ENCODE measurements at regions not wholly inside any gene's neighbourhood (a gene's known extent, or its start where the extent isn't known, plus 50 kb on each side); places are given as distances from the start of the nearest gene placed in this dataset.

- H3K36me3 Mint-ChIP-seq (ENCODE audit: low read depth), result no peaks in the 10 kb centered on the region
- peaks cover 11% of the 10 kb centered on the region for H3K27me3 Mint-ChIP-seq
- DNase-seq (no peak), ATAC-seq (no peak)
- no peak overlapping the region for H3K27ac Mint-ChIP-seq
- H3K4me1 Mint-ChIP-seq, result no peaks in the 10 kb centered on the region
- H3K4me3 Mint-ChIP-seq, result no peak overlapping the region
- peaks cover 4% of the 10 kb centered on the region for H3K9me3 Mint-ChIP-seq
Observed at GRCh38 chr18:5640939-5641338, 97.1 kb upstream of the EPB41L3 start.

DNA sequence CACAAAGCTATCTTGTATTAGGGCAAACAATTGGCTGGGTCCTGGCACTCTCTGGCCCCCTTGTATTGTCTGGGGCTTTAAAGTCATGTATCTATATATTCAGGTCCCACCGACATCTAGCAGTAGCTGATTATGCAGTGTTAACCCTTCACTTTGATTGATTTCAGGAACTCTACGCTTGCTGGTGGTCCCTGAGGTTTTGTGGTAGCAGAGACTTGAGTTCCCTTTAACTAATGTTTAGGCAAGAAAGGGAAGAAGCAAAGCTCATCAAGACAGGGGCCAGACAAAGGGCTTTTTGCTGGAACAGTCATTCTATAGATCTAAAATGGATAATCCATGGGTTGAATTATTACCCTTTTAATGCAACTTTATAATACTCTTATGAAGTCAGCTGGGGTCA lies 95.3 kb upstream of the EPB41L3 start:
- H3K27ac Mint-ChIP-seq, result no peak overlapping the region
- ATAC-seq (no peak), DNase-seq (no peak)
- no peak overlapping the region for H3K4me3 Mint-ChIP-seq
- peaks cover 18% of the 10 kb centered on the region for H3K27me3 Mint-ChIP-seq
- H3K9me3 Mint-ChIP-seq, result peaks cover 5% of the 10 kb centered on the region
- H3K4me1 Mint-ChIP-seq, result no peaks in the 10 kb centered on the region
- no peaks in the 10 kb centered on the region for H3K36me3 Mint-ChIP-seq (ENCODE audit: low read depth)

DNA sequence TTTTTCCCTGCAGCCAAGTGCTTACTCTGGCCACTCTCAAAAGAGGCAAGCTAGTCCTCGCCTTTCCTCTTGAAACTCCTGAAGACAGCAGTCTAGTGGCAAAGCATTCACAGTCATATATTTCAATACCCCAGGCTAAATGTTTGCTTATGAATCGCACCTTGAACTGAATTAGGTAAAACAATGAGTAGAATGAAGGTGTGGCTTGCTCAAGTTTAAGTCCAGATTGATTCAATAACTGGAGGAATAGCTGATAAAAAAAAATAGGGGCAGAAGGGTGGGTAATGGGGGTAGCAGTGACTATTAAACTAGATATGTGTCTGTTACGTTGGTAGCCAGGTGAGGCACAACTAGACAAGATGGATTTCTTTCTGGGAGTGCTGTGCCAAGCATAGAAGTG lies 88.2 kb upstream of the EPB41L3 start:
- H3K27me3 Mint-ChIP-seq, result peaks cover 40% of the 10 kb centered on the region
- H3K4me3 Mint-ChIP-seq, result no peak overlapping the region
- no peak for ATAC-seq
- H3K9me3 Mint-ChIP-seq, result peaks cover 5% of the 10 kb centered on the region
- no peaks in the 10 kb centered on the region for H3K36me3 Mint-ChIP-seq (ENCODE audit: low read depth)
- peaks cover 2% of the 10 kb centered on the region for H3K4me1 Mint-ChIP-seq
- H3K27ac Mint-ChIP-seq, result no peak overlapping the region
- no peak for DNase-seq

DNA sequence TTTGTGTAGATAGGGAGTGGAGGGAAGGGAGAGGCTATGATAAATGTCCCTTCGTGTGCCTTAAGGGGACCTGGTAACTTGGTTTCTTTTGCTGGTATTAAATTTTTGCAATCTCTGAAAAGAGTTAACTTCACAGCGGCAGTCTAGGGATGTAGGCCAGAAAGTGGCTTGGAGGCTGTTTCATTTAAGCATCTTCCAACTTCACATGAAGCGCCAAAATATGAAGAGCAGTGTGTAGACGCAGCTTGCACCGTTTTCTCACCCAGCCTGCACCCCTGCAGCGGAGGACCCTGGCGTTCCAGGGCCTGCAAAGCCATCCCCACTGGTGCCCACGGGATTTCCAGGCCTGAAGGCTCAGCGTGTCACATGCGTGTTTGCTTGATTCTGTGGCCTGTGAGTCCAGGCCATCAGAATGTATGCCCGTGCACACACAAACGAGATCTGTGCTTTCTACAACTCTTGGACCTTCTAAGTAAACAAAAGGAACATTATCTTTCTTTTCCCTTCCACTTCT lies 87.2 kb upstream of the EPB41L3 start:
- H3K4me1 Mint-ChIP-seq, result peaks cover 2% of the 10 kb centered on the region
- DNase-seq (no peak), ATAC-seq (no peak)
- peaks cover 1% of the 10 kb centered on the region for H3K9me3 Mint-ChIP-seq
- no peak overlapping the region for H3K4me3 Mint-ChIP-seq
- H3K27me3 Mint-ChIP-seq, result peaks cover 37% of the 10 kb centered on the region
- no peak overlapping the region for H3K27ac Mint-ChIP-seq
- H3K36me3 Mint-ChIP-seq (ENCODE audit: low read depth), result no peaks in the 10 kb centered on the region

GRCh38 chr18:5630057-5630899 lies 86.5 kb upstream of the EPB41L3 start:
- H3K4me3 Mint-ChIP-seq, result no peak overlapping the region
- H3K36me3 Mint-ChIP-seq (ENCODE audit: low read depth), result no peaks in the 10 kb centered on the region
- no peaks in the 10 kb centered on the region for H3K9me3 Mint-ChIP-seq
- DNase-seq, result peak; percentile 30
- peaks cover 33% of the 10 kb centered on the region for H3K27me3 Mint-ChIP-seq
- H3K27ac Mint-ChIP-seq, result no peak overlapping the region
- ATAC-seq, result peak; percentile 77
- peaks cover 2% of the 10 kb centered on the region for H3K4me1 Mint-ChIP-seq

DNA sequence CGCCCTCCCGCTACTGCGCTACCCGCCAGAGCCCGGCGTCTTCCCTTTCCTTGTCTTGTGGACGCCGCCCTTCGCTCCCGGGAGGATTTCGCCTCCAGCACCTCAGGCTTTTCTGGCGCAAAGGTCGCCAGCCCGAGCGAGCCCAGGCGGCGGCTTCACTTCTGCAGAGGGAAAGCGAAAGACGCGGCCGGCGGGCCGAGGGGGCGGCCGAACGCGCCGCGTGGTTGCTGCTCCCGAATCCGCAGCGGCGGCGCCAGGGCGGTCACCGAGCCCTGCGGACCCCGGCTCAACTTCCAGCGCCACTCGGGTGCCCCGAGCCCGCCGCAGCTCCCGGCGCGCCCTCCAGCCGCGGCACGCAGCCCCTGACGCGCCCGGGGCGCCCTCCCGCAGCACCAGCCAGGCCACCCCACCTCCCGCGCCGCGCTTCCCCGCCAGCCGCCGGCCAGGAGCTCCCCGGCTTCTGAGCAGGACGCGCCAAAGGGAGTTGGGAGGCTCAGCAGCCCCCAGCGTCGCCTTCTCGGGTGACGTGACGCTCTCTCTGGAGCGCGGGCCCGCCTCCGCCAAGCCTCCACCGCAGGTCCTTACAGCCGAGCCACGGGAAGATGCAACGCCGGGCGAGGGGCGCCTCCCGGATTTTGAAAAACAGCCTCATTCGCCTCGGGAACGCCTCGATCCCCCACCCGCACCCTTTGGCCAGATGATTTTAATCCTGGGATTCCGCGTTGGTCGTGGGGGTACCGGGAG lies 84.9 kb upstream of the EPB41L3 start:
- DNase-seq (peak; percentile 12), ATAC-seq (no peak)
- Mint-ChIP-seq H3K4me1 (peaks cover 2% of the 10 kb centered on the region), H3K27ac (no peak overlapping the region), H3K36me3 (ENCODE audit: low read depth) (no peaks in the 10 kb centered on the region), H3K27me3 (peaks cover 30% of the 10 kb centered on the region), H3K4me3 (peak overlapping the region; percentile 54), H3K9me3 (no peaks in the 10 kb centered on the region)

DNA sequence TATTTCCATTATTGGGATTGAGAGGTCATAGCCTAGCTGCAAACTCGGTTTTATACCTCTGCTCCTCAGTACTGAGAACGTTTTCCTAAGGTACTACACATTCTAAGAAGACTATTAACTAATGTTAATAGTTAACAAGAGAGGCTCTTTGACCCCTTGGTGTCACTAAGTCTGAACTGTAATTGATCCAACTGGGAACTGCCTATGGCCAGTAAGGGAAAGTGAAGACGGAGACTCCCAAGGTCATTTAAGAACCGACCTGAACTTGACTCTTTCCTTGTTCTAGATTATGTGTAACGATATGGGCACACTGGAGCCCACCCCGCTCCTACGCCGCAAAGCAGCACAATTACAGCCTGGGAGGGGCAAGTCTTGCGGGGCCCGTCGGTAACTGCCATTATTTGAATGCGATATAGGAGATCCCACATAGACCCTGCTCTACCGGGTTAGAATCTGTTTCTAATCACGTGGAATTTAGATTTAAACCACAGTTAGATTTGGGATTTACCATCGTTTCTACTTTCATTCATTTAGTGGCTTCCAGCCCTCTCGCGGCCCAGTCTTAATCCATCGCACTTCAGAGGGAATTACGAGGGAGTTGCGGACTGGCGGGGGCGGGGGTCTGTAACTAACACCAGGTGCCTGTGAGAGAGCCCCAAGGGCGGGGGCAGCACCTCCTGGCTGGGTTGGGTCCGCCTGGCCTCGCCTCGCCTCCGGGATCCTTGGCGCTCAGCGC lies 84.1 kb upstream of the EPB41L3 start:
- H3K36me3 Mint-ChIP-seq (ENCODE audit: low read depth), result no peaks in the 10 kb centered on the region
- no peak for DNase-seq

GRCh38 chr18:5626130-5626880 lies 82.5 kb upstream of the EPB41L3 start:
- Mint-ChIP-seq H3K9me3 (no peaks in the 10 kb centered on the region), H3K36me3 (ENCODE audit: low read depth) (no peaks in the 10 kb centered on the region), H3K27ac (no peak overlapping the region), H3K4me3 (no peak overlapping the region), H3K4me1 (peaks cover 1% of the 10 kb centered on the region), H3K27me3 (peaks cover 19% of the 10 kb centered on the region)
- DNase-seq (no peak), ATAC-seq (no peak)

More for the DNA sequence above, 84.1 kb upstream of the EPB41L3 start:
- H3K4me3 Mint-ChIP-seq, result peak overlapping the region; percentile 26
- peaks cover 27% of the 10 kb centered on the region for H3K27me3 Mint-ChIP-seq
- ATAC-seq, result no peak
- H3K27ac Mint-ChIP-seq, result no peak overlapping the region
- no peaks in the 10 kb centered on the region for H3K9me3 Mint-ChIP-seq
- peaks cover 2% of the 10 kb centered on the region for H3K4me1 Mint-ChIP-seq

DNA sequence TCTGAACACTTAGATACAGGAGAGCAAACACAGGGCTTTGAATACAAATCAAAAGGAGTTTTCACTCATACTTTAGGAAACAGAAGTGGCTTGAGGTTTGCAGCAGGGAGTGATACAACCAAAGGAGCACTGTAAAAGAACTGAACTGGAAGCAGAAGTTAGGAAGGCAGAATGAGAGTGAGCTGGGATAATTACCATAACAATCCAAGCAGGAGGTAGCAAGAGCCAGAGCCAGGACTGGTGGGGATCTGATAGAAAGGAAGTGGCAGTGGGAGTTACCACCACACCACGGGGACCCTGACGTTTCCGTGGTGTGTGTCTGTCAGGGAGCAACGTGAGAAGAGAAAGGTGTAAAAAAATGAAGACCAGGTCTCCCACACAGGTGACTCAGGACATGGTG lies 81.3 kb upstream of the EPB41L3 start:
- Mint-ChIP-seq H3K4me1 (no peaks in the 10 kb centered on the region), H3K27me3 (peaks cover 12% of the 10 kb centered on the region), H3K4me3 (no peak overlapping the region), H3K9me3 (no peaks in the 10 kb centered on the region), H3K27ac (no peak overlapping the region), H3K36me3 (ENCODE audit: low read depth) (no peaks in the 10 kb centered on the region)
- no peak for DNase-seq
- no peak for ATAC-seq

DNA sequence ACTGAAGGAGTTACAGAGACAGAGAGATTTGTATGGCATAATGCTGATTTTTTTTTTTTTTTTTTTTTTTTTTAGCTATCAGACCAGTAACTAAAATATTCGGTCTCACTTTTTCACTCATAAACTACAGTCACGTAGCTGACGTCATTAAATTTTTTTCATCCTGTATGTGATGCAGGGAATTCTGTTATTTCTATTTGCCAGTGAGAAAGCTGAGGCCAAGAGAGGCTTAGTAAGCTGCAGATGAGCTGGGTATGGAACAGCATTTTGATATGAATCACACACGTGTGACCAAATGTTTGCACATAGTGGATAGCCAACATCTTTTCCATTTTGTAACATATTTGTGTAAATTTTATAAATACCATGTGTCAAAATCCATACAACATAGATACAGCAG lies 79.1 kb upstream of the EPB41L3 start:
- H3K4me3 Mint-ChIP-seq, result no peak overlapping the region
- no peak overlapping the region for H3K27ac Mint-ChIP-seq
- H3K4me1 Mint-ChIP-seq, result no peaks in the 10 kb centered on the region
- ATAC-seq (no peak), DNase-seq (no peak)
- no peaks in the 10 kb centered on the region for H3K9me3 Mint-ChIP-seq
- H3K27me3 Mint-ChIP-seq, result peaks cover 6% of the 10 kb centered on the region
- H3K36me3 Mint-ChIP-seq (ENCODE audit: low read depth), result no peaks in the 10 kb centered on the region

DNA sequence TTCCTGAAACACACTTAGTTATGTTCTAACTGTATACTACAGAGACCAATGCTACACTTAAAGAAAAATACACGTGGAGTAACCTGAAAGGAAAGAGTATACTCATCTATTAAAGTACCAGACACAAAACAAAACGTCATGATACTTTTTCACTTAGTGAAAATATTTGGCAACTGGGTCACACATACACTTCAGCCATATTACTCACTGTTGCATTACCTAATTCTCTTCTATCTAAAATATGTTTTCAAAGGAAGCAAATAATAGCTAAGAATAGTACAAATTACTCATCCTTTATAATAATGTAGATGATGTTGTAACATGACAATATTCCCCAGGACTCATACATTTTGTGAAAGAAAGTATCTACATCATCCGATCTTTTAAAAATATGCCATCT lies 76.5 kb upstream of the EPB41L3 start:
- H3K4me1 Mint-ChIP-seq, result no peaks in the 10 kb centered on the region
- ATAC-seq, result no peak

GRCh38 chr18:5619376-5619775 lies 75.6 kb upstream of the EPB41L3 start:
- Mint-ChIP-seq H3K36me3 (ENCODE audit: low read depth) (no peaks in the 10 kb centered on the region), H3K27ac (no peak overlapping the region), H3K4me1 (no peaks in the 10 kb centered on the region), H3K27me3 (peaks cover 1% of the 10 kb centered on the region), H3K9me3 (no peaks in the 10 kb centered on the region), H3K4me3 (no peak overlapping the region)
- DNase-seq (no peak), ATAC-seq (no peak)

More for the DNA sequence above, 76.5 kb upstream of the EPB41L3 start:
- no peak overlapping the region for H3K4me3 Mint-ChIP-seq
- H3K27ac Mint-ChIP-seq, result no peak overlapping the region
- no peaks in the 10 kb centered on the region for H3K36me3 Mint-ChIP-seq (ENCODE audit: low read depth)
- DNase-seq, result no peak
- no peaks in the 10 kb centered on the region for H3K9me3 Mint-ChIP-seq
- peaks cover 1% of the 10 kb centered on the region for H3K27me3 Mint-ChIP-seq

- Mint-ChIP-seq H3K4me1 (no peaks in the 10 kb centered on the region), H3K27ac (no peak overlapping the region), H3K36me3 (ENCODE audit: low read depth) (no peaks in the 10 kb centered on the region), H3K9me3 (no peaks in the 10 kb centered on the region), H3K4me3 (no peak overlapping the region), H3K27me3 (peaks cover 1% of the 10 kb centered on the region)
- ATAC-seq, result no peak
- no peak for DNase-seq
Observed at GRCh38 chr18:5618047-5618688, 74.4 kb upstream of the EPB41L3 start.

DNA sequence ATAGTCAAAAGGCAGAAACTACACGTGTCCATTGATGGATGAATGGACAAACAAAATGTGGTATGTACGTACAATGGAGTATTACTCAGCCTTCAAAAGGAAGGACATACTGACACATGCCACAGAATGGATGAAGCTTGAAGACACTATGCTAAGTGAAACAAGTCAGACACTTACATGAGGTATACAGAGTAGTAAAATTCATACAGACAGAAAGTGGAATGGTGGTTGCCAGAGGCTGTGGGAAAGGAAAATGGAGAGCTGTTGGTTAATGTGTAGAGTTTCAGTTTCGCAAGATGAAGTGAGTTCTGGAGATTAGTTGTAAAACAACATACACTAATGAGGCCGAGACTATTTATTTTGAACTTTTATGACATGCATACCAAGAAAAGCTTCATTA lies 67.4 kb upstream of the EPB41L3 start:
- no peaks in the 10 kb centered on the region for H3K4me1 Mint-ChIP-seq
- no peak overlapping the region for H3K4me3 Mint-ChIP-seq
- H3K36me3 Mint-ChIP-seq (ENCODE audit: low read depth), result no peaks in the 10 kb centered on the region
- H3K27me3 Mint-ChIP-seq, result peaks cover 6% of the 10 kb centered on the region
- ATAC-seq, result no peak
- no peaks in the 10 kb centered on the region for H3K9me3 Mint-ChIP-seq
- DNase-seq, result no peak
- H3K27ac Mint-ChIP-seq, result no peak overlapping the region
